CD14-positive monocyte (primary cell): ENCODE measurements at regions not wholly inside any gene's neighbourhood (a gene's known extent, or its start where the extent isn't known, plus 50 kb on each side); places are given as distances from the start of the nearest gene placed in this dataset.

ENCODE experiments used
- DNase-seq, 3 donors: peaks; one replicate each; pipeline ENCODE4 v3.0.0-alpha.2; 2011 to 2022
- H2AFZ ChIP-seq: 2 replicates; pipeline ENCODE4 v1.6.0; 2012; ENCODE audit warnings: mild to moderate bottlenecking, low read depth, low read length, inconsistent platforms; ENCODE audit not compliant: insufficient read depth, poor library complexity, severe bottlenecking
- H3K27ac ChIP-seq, 2 donors: 1 replicate in 1 of 2; 2 replicates in 1 of 2; pipeline ENCODE4 v1.5.1; 2012 to 2013; ENCODE audit warnings: low read length in 2 of 2, control low read depth in 1 of 2, inconsistent platforms in 1 of 2, low read depth in 1 of 2, mild to moderate bottlenecking in 1 of 2
- H3K27me3 ChIP-seq, 2 donors: one replicate each; pipeline versions ENCODE4 v1.6.0 to v1.6.1; 2011 to 2013; ENCODE audit warnings: low read length in 2 of 2; ENCODE audit not compliant: control insufficient read depth in 2 of 2, insufficient read depth in 2 of 2
- H3K36me3 ChIP-seq, 2 donors: replicated peaks in 1 of 2; 1 replicate in 1 of 2; 2 replicates in 1 of 2; pipeline versions ENCODE4 v1.5.1 to v1.6.1; 2012 to 2013; ENCODE audit warnings: low read length in 2 of 2, control low read depth in 1 of 2, inconsistent platforms in 1 of 2, mild to moderate bottlenecking in 1 of 2; ENCODE audit not compliant: insufficient read depth in 2 of 2, control insufficient read depth in 1 of 2
- H3K4me1 ChIP-seq, 2 donors: 1 replicate in 1 of 2; 2 replicates in 1 of 2; pipeline versions ENCODE4 v1.5.1 to v1.6.1; 2012 to 2013; ENCODE audit warnings: low read length in 2 of 2, control low read depth in 1 of 2, inconsistent platforms in 1 of 2, mild to moderate bottlenecking in 1 of 2, moderate library complexity in 1 of 2; ENCODE audit not compliant: insufficient read depth in 2 of 2, control insufficient read depth in 1 of 2
- H3K4me2 ChIP-seq: replicated peaks from 2 replicates; pipeline ENCODE3; 2012; ENCODE audit warnings: low read length, moderate library complexity, mild to moderate bottlenecking; ENCODE audit not compliant: poor library complexity, severe bottlenecking; ENCODE audit errors: extremely low read depth
- H3K4me3 ChIP-seq, 3 experiments: fragments of 200-600 bp in 1 of 3; sonication (generic) in 1 of 3; replicated peaks in 1 of 3; 1 replicate in 2 of 3; 2 replicates in 1 of 3; pipeline ENCODE4 v1.5.1; 2011 to 2013; ENCODE audit warnings: low read length in 3 of 3, mild to moderate bottlenecking in 3 of 3, control low read depth in 2 of 3, low read depth in 2 of 3, inconsistent platforms in 1 of 3, moderate library complexity in 1 of 3
- H3K79me2 ChIP-seq: 2 replicates; pipeline ENCODE4 v1.6.0; 2012; ENCODE audit warnings: mild to moderate bottlenecking, control low read depth, inconsistent platforms, low read length, moderate library complexity; ENCODE audit not compliant: insufficient read depth
- H3K9ac ChIP-seq: 2 replicates; pipeline ENCODE4 v1.6.0; 2017; ENCODE audit warnings: low read length, mild to moderate bottlenecking; ENCODE audit not compliant: insufficient read depth, poor library complexity, severe bottlenecking
- H3K9me3 ChIP-seq, 2 donors: replicated peaks in 1 of 2; 1 replicate in 1 of 2; 2 replicates in 1 of 2; pipeline versions ENCODE4 v1.5.1 to v1.6.1; 2012 to 2013; ENCODE audit warnings: low read length in 2 of 2, control low read depth in 1 of 2; ENCODE audit not compliant: control insufficient read depth in 1 of 2, insufficient read depth in 1 of 2
- H4K20me1 ChIP-seq: 2 replicates; pipeline ENCODE4 v1.6.0; 2012; ENCODE audit warnings: mild to moderate bottlenecking, low read length, control low read depth, moderate library complexity; ENCODE audit not compliant: insufficient read depth
- H3K27ac Mint-ChIP-seq, 7 donors: one replicate each; pipeline ENCODE4 v1.8.0; 2020; ENCODE audit warnings: mild to moderate bottlenecking in 7 of 7, mixed read lengths in 7 of 7, moderate library complexity in 6 of 7, inconsistent platforms in 2 of 7
- H3K27me3 Mint-ChIP-seq, 3 donors: one replicate each; pipeline ENCODE4 v1.8.0; 2021 to 2022; ENCODE audit warnings: low read depth in 3 of 3, mild to moderate bottlenecking in 3 of 3, mixed read lengths in 3 of 3, moderate library complexity in 3 of 3, inconsistent platforms in 1 of 3
- H3K36me3 Mint-ChIP-seq, 2 donors: one replicate each; pipeline ENCODE4 v1.8.0; 2020; ENCODE audit warnings: mixed read lengths in 2 of 2, inconsistent platforms in 1 of 2, mild to moderate bottlenecking in 1 of 2
- H3K4me1 Mint-ChIP-seq: one replicate; pipeline ENCODE4 v1.8.0; 2020; ENCODE audit warnings: mild to moderate bottlenecking, mixed read lengths
- H3K4me3 Mint-ChIP-seq, 2 donors: one replicate each; pipeline ENCODE4 v1.8.0; 2020; ENCODE audit warnings: mild to moderate bottlenecking in 2 of 2, mixed read lengths in 2 of 2, moderate library complexity in 1 of 2
- H3K9me3 Mint-ChIP-seq, 7 donors: one replicate each; pipeline ENCODE4 v1.8.0; 2020 to 2022; ENCODE audit warnings: mixed read lengths in 7 of 7, mild to moderate bottlenecking in 6 of 7, moderate library complexity in 6 of 7, inconsistent platforms in 2 of 7
- CTCF ChIP-seq: fragments of 200-600 bp; IDR thresholded peaks from one replicate; pipeline ENCODE4 v1.8.0; 2022; ENCODE audit warnings: antibody characterized with exemption, mild to moderate bottlenecking
- WGBS: methylation state at CpG from one replicate; pipeline ENCODE4 v1.1.5; 2013; ENCODE audit warnings: missing lambda C conversion rate; ENCODE audit not compliant: insufficient coverage; 5-methylcytosine and 5-hydroxymethylcytosine counted together
- intact Hi-C, 2 donors: fragments of 100-400 bp; cut with micrococcal nuclease; formaldehyde crosslinking; loops; one replicate each; pipeline versions ENCODE4 v1.15.0 to v1.15.1; 2023

GRCh38 chr3:22966349-22966748 lies 236.8 kb upstream of the UBE2E2 start:
- no peaks in the 10 kb centered on the region for H3K79me2 ChIP-seq
- H3K4me2 ChIP-seq: no peak overlapping the region
- H3K27ac ChIP-seq: no peak overlapping the region
- H3K36me3 ChIP-seq: no peaks in the 10 kb centered on the region
- H4K20me1 ChIP-seq: no peaks in the 10 kb centered on the region
- Mint-ChIP-seq H3K9me3 (peaks cover 0 to 2% (median 0%) of the 10 kb centered on the region in 7 donors), H3K4me1 (no peaks in the 10 kb centered on the region), H3K4me3 (no peak overlapping the region), H3K27me3 (peaks cover 0 to 7% (median 2%) of the 10 kb centered on the region in 3 donors), H3K36me3 (no peaks in the 10 kb centered on the region), H3K27ac (no peak overlapping the region)
- H2AFZ ChIP-seq: no peak overlapping the region
- no peak overlapping the region for H3K9ac ChIP-seq
- H3K4me1 ChIP-seq: no peaks in the 10 kb centered on the region
- H3K27me3 ChIP-seq: no peaks in the 10 kb centered on the region
- H3K4me3 ChIP-seq: no peak overlapping the region
- H3K9me3 ChIP-seq: no peaks in the 10 kb centered on the region
- no peak for TF ChIP-seq CTCF
- DNase-seq: no peak
- intact Hi-C loops: no loop called here

- Mint-ChIP-seq H3K36me3 (no peaks in the 10 kb centered on the region), H3K4me3 (no peak overlapping the region), H3K4me1 (no peaks in the 10 kb centered on the region), H3K27ac (no peak overlapping the region), H3K9me3 (peaks cover 0 to 2% (median 0%) of the 10 kb centered on the region in 7 donors), H3K27me3 (peaks cover 0 to 5% (median 0%) of the 10 kb centered on the region in 3 donors)
- Histone ChIP-seq H2AFZ (no peak overlapping the region), H3K4me1 (no peaks in the 10 kb centered on the region), H3K4me2 (no peak overlapping the region), H3K27me3 (no peaks in the 10 kb centered on the region), H3K9me3 (no peaks in the 10 kb centered on the region), H4K20me1 (no peaks in the 10 kb centered on the region), H3K9ac (no peak overlapping the region), H3K27ac (no peak overlapping the region), H3K36me3 (no peaks in the 10 kb centered on the region), H3K79me2 (no peaks in the 10 kb centered on the region), H3K4me3 (no peak overlapping the region)
- TF ChIP-seq CTCF: no peak
- WGBS: 100% methylated on average over 1 of the region's 1 CpG
- intact Hi-C loops: no loop called here
- DNase-seq: no peak
These were observed 233.9 kb upstream of the UBE2E2 start for GRCh38 chr3:22969276-22969675.
